GM12891 (cell line): ENCODE measurements at regions not wholly inside any gene's neighbourhood (a gene's known extent, or its start where the extent isn't known, plus 50 kb on each side); places are given as distances from the start of the nearest gene placed in this dataset.

ENCODE experiments used
- POLR2A ChIP-seq: IDR thresholded peaks from 2 replicates; pipeline ENCODE4 v1.6.1; 2011; ENCODE audit warnings: low read depth, low read length, control low read depth
- TAF1 ChIP-seq: IDR thresholded peaks from 2 replicates; pipeline ENCODE4 v1.6.1; 2011; ENCODE audit warnings: low read depth, low read length, control low read depth

DNA sequence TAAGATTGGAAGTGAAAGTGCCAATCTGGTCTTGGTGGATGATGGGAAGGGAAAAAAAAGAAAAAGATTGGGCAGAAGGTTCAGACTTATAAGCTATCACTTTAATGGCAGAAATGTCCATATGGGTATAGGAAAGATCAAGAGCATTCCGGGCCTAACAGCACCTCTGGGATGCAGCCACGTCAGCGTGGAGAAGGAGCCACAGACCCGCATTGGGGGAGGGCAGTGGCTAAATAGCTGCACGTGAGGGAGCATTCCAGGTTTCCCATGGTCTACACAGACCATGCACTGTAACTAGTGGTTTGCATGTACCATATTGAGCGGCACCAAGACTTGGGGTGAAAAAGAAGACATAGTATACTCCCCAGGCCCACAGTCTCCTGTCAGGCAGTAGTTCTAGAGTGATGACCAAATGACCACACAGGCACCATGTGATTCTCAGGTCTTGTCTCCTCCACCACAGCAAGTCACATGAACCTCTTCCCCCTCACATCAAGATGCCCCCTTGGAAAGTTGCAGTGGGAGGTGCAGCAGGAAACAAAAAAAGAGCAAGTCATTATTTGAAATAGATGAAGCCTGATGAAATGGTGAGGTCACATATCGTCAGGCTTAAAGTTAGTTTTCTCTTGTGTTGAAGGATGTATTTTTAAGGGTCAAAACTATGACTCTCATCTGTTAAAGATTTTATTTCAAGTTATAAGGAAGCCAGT lies 94.4 kb upstream of the TNFAIP3 start:
- TF ChIP-seq TAF1 = no peak
- TF ChIP-seq POLR2A = no peak
